HCT116 (cell line): ENCODE measurements at regions not wholly inside any gene's neighbourhood (a gene's known extent, or its start where the extent isn't known, plus 50 kb on each side); places are given as distances from the start of the nearest gene placed in this dataset.

Source experiments
- ELF1 ChIP-seq: IDR thresholded peaks from 2 replicates; pipeline ENCODE4 v1.6.1; 2012; ENCODE audit warnings: low read depth, borderline replicate concordance
- ZNF274 ChIP-seq: fragments of 200-500 bp; sonication (Bioruptor generic); IDR thresholded peaks from 2 replicates; pipeline ENCODE4 v1.6.1; 2014; ENCODE audit warnings: mild to moderate bottlenecking, low read depth, low read length, inconsistent platforms
- TF ChIP-seq, protein P1 (sequence below), 3 experiments: fragments of 200-600 bp in 1 of 3; sonication (generic) in 1 of 3; IDR thresholded peaks in 2 of 3; conservative IDR thresholded peaks in 1 of 3; 2 replicates each; pipeline ENCODE4 v1.5.1; 2012 to 2017; ENCODE audit warnings: low read depth in 2 of 3, low read length in 2 of 3, antibody characterized with exemption in 1 of 3, borderline replicate concordance in 1 of 3, control low read depth in 1 of 3, mild to moderate bottlenecking in 1 of 3, mixed read lengths in 1 of 3, mixed run types in 1 of 3, moderate library complexity in 1 of 3; ENCODE audit not compliant: insufficient read depth in 1 of 3
- TF ChIP-seq, protein P2 (sequence below): IDR thresholded peaks from 2 replicates; pipeline ENCODE4 v1.6.1; 2012; ENCODE audit warnings: low read depth
- TF ChIP-seq, protein P3 (sequence below): IDR thresholded peaks from 2 replicates; pipeline ENCODE4 v1.6.1; 2011; ENCODE audit warnings: mild to moderate bottlenecking, low read length, moderate library complexity; ENCODE audit not compliant: insufficient replicate concordance; ENCODE audit errors: extremely low read depth

DNA sequence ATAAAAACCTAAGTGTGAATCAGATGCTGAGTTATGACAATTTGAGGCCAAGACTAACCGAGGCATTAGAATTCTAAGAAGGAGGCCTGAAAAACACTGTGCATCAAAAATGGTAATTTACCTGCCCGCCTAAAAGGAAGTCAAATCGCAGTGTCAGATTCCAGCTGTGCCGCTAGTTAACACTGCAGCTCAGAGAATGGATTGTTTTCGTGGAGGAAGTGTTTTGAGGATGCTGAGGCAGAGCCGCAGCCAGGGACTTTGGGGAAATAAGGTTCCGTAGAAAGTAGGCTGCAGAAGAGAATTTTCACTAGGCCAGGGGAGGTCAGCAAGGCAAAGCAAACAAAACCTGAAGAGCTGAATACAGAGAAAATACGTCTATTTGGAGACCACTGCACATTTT is 226.4 kb upstream of the ISL1 start:
- no peak for TF ChIP-seq ELF1
- TF ChIP-seq ZNF274: no peak
- TF ChIP-seq, protein P1, sequence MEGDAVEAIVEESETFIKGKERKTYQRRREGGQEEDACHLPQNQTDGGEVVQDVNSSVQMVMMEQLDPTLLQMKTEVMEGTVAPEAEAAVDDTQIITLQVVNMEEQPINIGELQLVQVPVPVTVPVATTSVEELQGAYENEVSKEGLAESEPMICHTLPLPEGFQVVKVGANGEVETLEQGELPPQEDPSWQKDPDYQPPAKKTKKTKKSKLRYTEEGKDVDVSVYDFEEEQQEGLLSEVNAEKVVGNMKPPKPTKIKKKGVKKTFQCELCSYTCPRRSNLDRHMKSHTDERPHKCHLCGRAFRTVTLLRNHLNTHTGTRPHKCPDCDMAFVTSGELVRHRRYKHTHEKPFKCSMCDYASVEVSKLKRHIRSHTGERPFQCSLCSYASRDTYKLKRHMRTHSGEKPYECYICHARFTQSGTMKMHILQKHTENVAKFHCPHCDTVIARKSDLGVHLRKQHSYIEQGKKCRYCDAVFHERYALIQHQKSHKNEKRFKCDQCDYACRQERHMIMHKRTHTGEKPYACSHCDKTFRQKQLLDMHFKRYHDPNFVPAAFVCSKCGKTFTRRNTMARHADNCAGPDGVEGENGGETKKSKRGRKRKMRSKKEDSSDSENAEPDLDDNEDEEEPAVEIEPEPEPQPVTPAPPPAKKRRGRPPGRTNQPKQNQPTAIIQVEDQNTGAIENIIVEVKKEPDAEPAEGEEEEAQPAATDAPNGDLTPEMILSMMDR (IDR thresholded peaks at IDR 0.05 in 2 of 3, conservative IDR thresholded peaks at IDR 0.05 in 1 of 3; ENCODE audit: borderline replicate concordance in 1 of 3, insufficient read depth in 1 of 3, low read depth in 2 of 3, low read length in 2 of 3): no peak
- TF ChIP-seq, protein P2, sequence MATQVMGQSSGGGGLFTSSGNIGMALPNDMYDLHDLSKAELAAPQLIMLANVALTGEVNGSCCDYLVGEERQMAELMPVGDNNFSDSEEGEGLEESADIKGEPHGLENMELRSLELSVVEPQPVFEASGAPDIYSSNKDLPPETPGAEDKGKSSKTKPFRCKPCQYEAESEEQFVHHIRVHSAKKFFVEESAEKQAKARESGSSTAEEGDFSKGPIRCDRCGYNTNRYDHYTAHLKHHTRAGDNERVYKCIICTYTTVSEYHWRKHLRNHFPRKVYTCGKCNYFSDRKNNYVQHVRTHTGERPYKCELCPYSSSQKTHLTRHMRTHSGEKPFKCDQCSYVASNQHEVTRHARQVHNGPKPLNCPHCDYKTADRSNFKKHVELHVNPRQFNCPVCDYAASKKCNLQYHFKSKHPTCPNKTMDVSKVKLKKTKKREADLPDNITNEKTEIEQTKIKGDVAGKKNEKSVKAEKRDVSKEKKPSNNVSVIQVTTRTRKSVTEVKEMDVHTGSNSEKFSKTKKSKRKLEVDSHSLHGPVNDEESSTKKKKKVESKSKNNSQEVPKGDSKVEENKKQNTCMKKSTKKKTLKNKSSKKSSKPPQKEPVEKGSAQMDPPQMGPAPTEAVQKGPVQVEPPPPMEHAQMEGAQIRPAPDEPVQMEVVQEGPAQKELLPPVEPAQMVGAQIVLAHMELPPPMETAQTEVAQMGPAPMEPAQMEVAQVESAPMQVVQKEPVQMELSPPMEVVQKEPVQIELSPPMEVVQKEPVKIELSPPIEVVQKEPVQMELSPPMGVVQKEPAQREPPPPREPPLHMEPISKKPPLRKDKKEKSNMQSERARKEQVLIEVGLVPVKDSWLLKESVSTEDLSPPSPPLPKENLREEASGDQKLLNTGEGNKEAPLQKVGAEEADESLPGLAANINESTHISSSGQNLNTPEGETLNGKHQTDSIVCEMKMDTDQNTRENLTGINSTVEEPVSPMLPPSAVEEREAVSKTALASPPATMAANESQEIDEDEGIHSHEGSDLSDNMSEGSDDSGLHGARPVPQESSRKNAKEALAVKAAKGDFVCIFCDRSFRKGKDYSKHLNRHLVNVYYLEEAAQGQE: no peak
- TF ChIP-seq, protein P3, sequence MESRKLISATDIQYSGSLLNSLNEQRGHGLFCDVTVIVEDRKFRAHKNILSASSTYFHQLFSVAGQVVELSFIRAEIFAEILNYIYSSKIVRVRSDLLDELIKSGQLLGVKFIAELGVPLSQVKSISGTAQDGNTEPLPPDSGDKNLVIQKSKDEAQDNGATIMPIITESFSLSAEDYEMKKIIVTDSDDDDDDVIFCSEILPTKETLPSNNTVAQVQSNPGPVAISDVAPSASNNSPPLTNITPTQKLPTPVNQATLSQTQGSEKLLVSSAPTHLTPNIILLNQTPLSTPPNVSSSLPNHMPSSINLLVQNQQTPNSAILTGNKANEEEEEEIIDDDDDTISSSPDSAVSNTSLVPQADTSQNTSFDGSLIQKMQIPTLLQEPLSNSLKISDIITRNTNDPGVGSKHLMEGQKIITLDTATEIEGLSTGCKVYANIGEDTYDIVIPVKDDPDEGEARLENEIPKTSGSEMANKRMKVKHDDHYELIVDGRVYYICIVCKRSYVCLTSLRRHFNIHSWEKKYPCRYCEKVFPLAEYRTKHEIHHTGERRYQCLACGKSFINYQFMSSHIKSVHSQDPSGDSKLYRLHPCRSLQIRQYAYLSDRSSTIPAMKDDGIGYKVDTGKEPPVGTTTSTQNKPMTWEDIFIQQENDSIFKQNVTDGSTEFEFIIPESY: no peak
